ENCODE measurements at regions not wholly inside any gene's neighbourhood (a gene's known extent, or its start where the extent isn't known, plus 50 kb on each side); places are given as distances from the start of the nearest gene placed in this dataset.

DNA sequence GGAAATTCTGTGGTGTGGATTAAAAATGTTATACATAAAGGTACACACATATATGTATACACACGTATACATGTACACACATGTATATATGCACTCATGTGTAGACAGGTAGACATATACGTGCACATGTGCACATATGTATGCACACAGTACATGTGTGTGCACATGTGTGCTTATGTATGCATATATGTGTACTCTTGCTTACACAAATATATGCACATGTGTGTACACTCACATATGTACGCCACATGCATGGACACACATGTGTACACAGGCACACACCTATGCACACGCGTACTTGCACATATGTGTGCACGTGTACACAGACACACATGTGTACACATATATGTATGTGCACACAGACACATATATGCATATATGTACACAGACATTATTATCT is 142.8 kb upstream of the SALL3 start:
- TF ChIP-seq ZNF878 (CRISPR knock-in tag; IDR thresholded peaks at IDR 0.05) = no peak
- TF ChIP-seq, protein P1, sequence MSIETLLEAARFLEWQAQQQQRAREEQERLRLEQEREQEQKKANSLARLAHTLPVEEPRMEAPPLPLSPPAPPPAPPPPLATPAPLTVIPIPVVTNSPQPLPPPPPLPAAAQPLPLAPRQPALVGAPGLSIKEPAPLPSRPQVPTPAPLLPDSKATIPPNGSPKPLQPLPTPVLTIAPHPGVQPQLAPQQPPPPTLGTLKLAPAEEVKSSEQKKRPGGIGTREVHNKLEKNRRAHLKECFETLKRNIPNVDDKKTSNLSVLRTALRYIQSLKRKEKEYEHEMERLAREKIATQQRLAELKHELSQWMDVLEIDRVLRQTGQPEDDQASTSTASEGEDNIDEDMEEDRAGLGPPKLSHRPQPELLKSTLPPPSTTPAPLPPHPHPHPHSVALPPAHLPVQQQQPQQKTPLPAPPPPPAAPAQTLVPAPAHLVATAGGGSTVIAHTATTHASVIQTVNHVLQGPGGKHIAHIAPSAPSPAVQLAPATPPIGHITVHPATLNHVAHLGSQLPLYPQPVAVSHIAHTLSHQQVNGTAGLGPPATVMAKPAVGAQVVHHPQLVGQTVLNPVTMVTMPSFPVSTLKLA (IDR thresholded peaks at IDR 0.05) = peak; percentile 93
- TF ChIP-seq ZNF589 (CRISPR knock-in tag; conservative IDR thresholded peaks at IDR 0.05) = no peak
- H3K79me2 ChIP-seq (ENCODE audit: insufficient read depth, low read length) = no peaks in the 10 kb centered on the region
- H3K9ac ChIP-seq (ENCODE audit: insufficient read depth, low read depth, low read length) = no peak overlapping the region
- peaks cover 0 to 5% of the 10 kb centered on the region in 2 experiments; a peak in 1 of 5 replicates for H3K27me3 ChIP-seq (ENCODE audit: control insufficient read depth in 1 of 2, insufficient read depth in 2 of 2, low read length in 2 of 2)
- H4K20me1 ChIP-seq (ENCODE audit: insufficient read depth, low read length) = no peaks in the 10 kb centered on the region
- H3K36me3 ChIP-seq (replicated peaks in 1 of 2; ENCODE audit: control insufficient read depth in 1 of 2, insufficient read depth in 2 of 2, low read length in 2 of 2) = no peaks in the 10 kb centered on the region
- no peaks in the 10 kb centered on the region for H3K9me3 ChIP-seq (ENCODE audit: low read length)
- no peaks in the 10 kb centered on the region for H3K4me1 ChIP-seq (ENCODE audit: insufficient read depth, low read length)
- WGBS (ENCODE audit: low lambda C conversion rate) = 57% methylated on average over 6 of the region's 6 CpGs
- H3K27ac ChIP-seq (ENCODE audit: extremely low read length, insufficient read depth, low read length) = no peak overlapping the region
- no TSS peak for BruUV-seq (replicated peaks)
- ATAC-seq = no peak
- ChIA-PET CTCF (ENCODE audit: low intra/inter-chr PET ratio, low total read pairs) (no interaction called here), POLR2A (no interaction called here)
- H3K4me3 ChIP-seq (replicated peaks in 1 of 3; ENCODE audit: insufficient read depth in 1 of 3, low read depth in 2 of 3, low read length in 3 of 3) = no peak overlapping the region
- H2AFZ ChIP-seq (ENCODE audit: low read length) = no peak overlapping the region
- intact Hi-C loops (cut with micrococcal nuclease; ENCODE audit: unreplicated experiment) (no loop called here), in situ Hi-C loops (cut with HindIII; ENCODE audit: extremely low pct_ligation_motif_present, low pct_unique_long_range_greater_than_20kb) (no loop called here)
- H3K4me2 ChIP-seq (ENCODE audit: low read depth, low read length) = no peak overlapping the region
- FAIRE-seq = no peak
- DNase-seq (ENCODE audit: low spot score) = no peak

DNA sequence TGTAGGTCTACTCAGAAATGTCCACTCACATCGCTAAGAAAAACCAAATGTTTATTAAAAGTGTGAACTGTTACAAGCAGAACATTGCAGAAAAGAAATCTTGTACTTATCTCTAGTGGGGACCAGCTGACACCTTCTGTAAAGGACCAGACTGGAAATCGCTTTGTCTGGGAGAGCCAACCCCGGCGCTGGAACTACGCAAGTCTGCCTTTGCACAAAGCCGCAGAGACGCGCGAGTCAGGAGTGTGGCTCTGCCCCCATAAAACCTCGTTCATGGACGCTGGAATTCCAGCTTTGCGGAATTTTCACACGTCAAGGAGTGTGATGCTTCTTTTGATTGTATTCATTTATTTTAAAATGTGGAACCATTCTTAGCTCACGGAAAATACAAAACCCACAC is 141.9 kb upstream of the SALL3 start:
- intact Hi-C loops (cut with micrococcal nuclease; ENCODE audit: unreplicated experiment) = no loop called here
- Histone ChIP-seq H3K27ac (ENCODE audit: extremely low read length, insufficient read depth, low read length) (no peak overlapping the region), H3K36me3 (replicated peaks in 1 of 2; ENCODE audit: control insufficient read depth in 1 of 2, insufficient read depth in 2 of 2, low read length in 2 of 2) (no peaks in the 10 kb centered on the region), H3K27me3 (ENCODE audit: control insufficient read depth in 1 of 2, insufficient read depth in 2 of 2, low read length in 2 of 2) (peaks cover 0 to 5% of the 10 kb centered on the region in 2 experiments; a peak in 1 of 5 replicates), H3K4me2 (ENCODE audit: low read depth, low read length) (no peak overlapping the region), H3K79me2 (ENCODE audit: insufficient read depth, low read length) (no peaks in the 10 kb centered on the region), H3K9me3 (ENCODE audit: low read length) (no peaks in the 10 kb centered on the region), H2AFZ (ENCODE audit: low read length) (no peak overlapping the region), H3K9ac (ENCODE audit: insufficient read depth, low read depth, low read length) (no peak overlapping the region), H3K4me1 (ENCODE audit: insufficient read depth, low read length) (no peaks in the 10 kb centered on the region), H3K4me3 (replicated peaks in 1 of 3; ENCODE audit: insufficient read depth in 1 of 3, low read depth in 2 of 3, low read length in 3 of 3) (no peak overlapping the region), H4K20me1 (ENCODE audit: insufficient read depth, low read length) (no peaks in the 10 kb centered on the region)
- no peak for ATAC-seq
- no TSS peak for BruUV-seq (replicated peaks)
- CTCF ChIA-PET (ENCODE audit: low intra/inter-chr PET ratio, low total read pairs) = no interaction called here
- POLR2A ChIA-PET = no interaction called here
- in situ Hi-C loops (cut with HindIII; ENCODE audit: extremely low pct_ligation_motif_present, low pct_unique_long_range_greater_than_20kb) = no loop called here
- FAIRE-seq = no peak
- no peak for DNase-seq (ENCODE audit: low spot score)
- 73% methylated on average over 14 of the region's 14 CpGs for WGBS (ENCODE audit: low lambda C conversion rate)
- no peak for TF ChIP-seq ZNF382 (CRISPR knock-in tag; IDR thresholded peaks at IDR 0.05; ENCODE audit: borderline replicate concordance)
- no peak for TF ChIP-seq TMF1 (CRISPR knock-in tag; IDR thresholded peaks at IDR 0.05; ENCODE audit: low read depth)
- TF ChIP-seq, protein P2, sequence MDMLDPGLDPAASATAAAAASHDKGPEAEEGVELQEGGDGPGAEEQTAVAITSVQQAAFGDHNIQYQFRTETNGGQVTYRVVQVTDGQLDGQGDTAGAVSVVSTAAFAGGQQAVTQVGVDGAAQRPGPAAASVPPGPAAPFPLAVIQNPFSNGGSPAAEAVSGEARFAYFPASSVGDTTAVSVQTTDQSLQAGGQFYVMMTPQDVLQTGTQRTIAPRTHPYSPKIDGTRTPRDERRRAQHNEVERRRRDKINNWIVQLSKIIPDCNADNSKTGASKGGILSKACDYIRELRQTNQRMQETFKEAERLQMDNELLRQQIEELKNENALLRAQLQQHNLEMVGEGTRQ (IDR thresholded peaks at IDR 0.05; ENCODE audit: low read depth, low read length) = no peak
- TF ChIP-seq, protein P2 (CRISPR knock-in tag; IDR thresholded peaks at IDR 0.05; ENCODE audit: borderline replicate concordance) = no peak
- TF ChIP-seq KLF15 (CRISPR knock-in tag; IDR thresholded peaks at IDR 0.05; ENCODE audit: borderline replicate concordance) = no peak
- TF ChIP-seq SMARCE1 (IDR thresholded peaks at IDR 0.05; ENCODE audit: borderline replicate concordance) = no peak
- no peak for TF ChIP-seq SATB2 (CRISPR knock-in tag; IDR thresholded peaks at IDR 0.05)
- TF ChIP-seq ZSCAN9 (CRISPR knock-in tag; IDR thresholded peaks at IDR 0.05; ENCODE audit: borderline replicate concordance) = no peak
- no peak for TF ChIP-seq SPEN (CRISPR knock-in tag; IDR thresholded peaks at IDR 0.05; ENCODE audit: low read depth)
- TF ChIP-seq, protein P3, sequence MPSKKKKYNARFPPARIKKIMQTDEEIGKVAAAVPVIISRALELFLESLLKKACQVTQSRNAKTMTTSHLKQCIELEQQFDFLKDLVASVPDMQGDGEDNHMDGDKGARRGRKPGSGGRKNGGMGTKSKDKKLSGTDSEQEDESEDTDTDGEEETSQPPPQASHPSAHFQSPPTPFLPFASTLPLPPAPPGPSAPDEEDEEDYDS (CRISPR knock-in tag; IDR thresholded peaks at IDR 0.05) = no peak

All from HepG2 (cell line).